GM21423 (cell line): ENCODE measurements at regions not wholly inside any gene's neighbourhood (a gene's known extent, or its start where the extent isn't known, plus 50 kb on each side); places are given as distances from the start of the nearest gene placed in this dataset.
A peak's percentile ranks its signal among the peaks of the same experiment; 100 is the strongest.

Experiments
- ATAC-seq: cut with Tn5 transposase; IDR thresholded peaks from one replicate; pipeline ENCODE4 v1.9.1; 2021; ENCODE audit warnings: mild to moderate bottlenecking, moderate library complexity; ENCODE audit not compliant: unreplicated experiment

DNA sequence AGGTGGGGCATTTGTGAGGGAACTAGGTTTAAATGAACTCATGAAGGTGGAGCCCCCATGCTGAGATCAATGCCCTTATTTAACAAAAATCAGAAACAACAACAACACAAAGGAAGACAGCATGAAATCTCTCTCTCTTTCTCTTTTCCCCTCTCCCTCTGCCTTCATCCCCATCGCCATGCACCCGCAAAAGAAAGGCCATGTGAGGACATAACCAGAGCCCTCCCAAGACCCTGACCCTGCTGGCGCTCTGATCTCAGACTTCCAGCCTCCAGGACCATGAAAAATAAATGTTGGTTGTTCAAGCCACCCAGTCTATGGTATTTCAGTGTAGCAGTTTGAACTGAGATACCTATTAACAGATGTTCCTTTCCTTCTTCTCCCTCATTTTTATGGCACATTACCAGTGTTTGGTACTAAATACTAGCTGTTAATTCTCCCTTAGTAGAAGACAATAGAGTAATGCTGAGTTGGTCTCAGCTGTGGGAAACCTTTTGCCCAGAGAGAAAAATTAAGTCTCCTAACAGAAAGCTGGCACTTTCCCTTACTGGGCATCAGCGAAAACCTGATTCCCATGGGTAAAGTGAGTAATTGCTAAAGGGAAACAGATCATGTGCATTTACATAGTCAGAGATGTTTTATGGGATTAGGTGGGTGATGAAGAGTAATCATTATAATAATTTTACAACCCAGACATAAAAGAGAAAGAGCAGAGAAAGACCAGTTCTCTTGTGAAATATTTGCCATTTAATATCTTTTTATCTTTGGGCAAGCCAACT lies 264.0 kb upstream of the PLEKHG7 start:
- no peak for ATAC-seq

DNA sequence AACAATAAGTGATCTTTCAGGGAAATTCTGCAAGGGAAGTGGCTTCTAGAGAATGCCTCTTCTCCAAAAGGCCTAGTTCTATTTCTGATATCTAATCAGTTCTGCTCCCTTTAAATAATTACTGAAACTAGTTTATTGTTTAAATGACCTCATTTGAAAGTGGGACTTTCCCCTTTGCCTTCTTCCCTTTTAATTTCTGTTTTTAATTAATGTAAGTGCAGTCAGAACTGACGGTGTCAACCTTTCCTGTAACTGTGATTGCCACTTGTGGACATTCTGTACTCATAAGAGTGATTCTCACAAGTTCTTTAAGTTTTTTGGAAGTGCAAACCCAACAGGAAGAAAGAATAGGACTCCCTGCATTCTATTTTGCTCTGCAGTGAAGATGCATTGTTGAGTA lies 265.3 kb upstream of the PLEKHG7 start:
- ATAC-seq = no peak

DNA sequence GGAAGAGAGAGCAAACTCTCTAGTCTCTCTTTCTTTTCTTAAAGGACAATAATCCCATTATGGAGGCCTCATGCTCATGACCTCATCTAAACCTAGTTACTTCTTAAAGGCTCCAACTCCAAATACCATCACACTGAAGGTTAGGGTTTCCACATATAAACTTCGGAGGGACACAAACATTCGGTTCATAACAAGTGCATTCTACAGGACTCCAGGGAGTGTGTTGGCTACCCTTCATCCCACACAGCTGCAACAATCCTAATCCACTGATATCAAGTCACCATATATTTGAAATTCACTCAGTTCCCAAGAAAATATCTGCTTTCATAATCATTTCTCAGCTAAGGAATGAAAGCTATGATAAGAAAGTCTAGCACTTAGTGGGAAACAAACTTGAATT lies 265.9 kb upstream of the PLEKHG7 start:
- ATAC-seq = no peak

DNA sequence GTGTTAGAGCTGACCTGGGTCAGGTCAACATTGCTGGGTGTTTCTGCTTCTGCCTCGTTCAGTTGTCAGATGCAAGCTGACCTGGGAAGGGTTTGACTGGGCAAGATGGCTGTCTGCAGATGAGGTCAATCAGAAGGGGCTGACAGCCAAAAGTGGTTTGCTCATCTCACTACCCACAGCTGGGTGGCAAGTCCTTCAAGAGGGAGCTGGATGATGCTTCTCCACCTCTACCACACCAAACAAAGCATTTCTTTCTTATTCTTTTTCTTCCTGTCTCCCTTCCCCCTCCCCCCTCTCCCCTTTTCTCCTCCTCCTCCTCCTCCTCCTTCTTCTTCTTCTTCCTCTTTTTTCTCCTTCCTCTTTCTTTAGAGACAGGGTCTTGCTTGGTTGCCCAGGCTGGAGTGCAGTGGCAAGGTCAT lies 268.2 kb upstream of the PLEKHG7 start:
- no peak for ATAC-seq

DNA sequence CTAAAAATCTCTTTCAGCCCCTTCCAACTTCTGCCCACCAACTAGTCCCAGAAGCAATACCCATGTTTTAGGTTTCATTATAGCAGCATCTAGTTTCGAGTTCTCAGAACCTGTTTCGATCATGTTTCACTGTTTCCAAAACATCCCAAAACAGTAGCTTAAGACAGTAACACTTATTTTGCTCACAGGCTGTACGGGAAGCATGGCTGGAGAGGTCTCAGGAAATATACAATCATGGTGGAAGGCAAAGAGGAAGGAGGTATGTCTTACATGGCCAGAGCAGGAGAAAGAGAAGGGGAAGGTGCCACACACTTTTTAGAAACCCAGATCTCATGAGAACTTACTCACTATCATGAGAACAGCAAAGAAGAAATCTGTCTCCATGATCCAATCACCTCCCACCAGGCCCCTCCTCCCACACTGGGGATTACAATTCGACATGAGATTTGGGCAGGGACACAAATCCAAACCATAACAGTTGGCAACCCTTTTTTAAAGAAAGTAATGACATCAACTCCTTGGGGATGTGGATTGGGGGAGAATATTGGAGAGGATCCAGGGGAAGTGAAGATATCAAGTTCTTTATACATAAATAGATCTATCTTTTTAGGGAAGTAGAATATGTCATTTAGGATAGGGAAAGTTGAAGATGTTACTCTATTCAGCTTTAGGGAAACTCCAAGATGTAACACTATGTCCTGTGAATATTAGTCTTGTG lies 269.9 kb upstream of the PLEKHG7 start:
- peak; percentile 66 for ATAC-seq

DNA sequence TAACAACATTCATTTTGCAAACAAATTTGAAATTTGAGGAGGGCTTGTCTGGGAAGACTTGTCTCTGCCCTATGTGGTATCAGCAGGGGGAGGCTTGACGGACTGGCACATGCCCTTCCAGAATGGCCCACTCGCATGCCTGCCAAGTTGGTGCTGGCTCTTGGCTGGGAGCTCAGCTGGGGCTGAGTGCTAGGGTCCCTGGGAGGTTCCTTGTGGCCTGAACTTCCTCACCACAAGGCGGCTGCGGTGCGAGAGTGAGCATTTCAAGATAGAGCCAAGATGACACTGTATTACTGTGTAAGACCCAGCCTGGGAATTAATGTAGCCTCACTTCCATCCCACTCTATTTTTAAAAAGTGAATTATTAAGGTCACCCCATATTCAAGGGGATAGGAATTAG lies 271.6 kb upstream of the PLEKHG7 start:
- peak; percentile 64 for ATAC-seq

DNA sequence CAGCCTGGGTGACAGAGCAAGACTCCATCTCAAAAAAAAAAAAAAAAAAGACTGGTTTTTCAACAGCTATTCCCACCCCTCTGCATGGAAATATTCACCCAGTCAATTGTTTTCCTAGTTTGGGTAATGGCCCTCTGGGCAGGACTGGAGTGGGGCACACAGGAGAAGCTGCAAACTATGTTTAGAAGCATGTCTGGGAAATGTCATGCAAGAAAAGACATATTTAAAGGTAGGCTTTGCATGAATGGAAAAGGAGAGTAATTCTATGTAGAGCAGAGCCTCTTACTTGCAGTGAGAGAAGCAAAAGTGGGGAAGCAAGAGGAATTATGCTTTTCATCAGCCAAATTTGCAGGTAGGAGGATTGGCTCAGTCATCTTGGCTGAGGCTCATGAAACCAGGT lies 276.5 kb upstream of the PLEKHG7 start:
- ATAC-seq = no peak

DNA sequence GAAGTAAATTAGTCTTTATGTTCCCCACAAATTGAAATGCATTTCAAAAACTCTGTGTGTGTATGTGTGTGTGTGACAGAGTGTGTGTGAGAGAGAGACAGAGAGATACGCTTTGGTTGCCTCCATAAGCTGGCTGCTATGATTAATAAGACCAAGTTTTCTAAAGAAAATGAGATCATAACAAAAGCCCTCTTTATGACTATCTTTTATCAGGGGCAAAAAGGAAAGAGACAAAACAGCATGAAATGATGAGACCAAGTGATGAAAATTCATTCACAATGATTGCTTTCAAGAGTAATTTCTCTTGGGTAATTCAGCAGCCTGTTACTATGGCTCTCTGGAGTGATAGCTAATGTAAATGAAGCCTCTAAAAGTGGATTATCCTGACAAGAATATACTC lies 277.6 kb upstream of the PLEKHG7 start:
- ATAC-seq = no peak

DNA sequence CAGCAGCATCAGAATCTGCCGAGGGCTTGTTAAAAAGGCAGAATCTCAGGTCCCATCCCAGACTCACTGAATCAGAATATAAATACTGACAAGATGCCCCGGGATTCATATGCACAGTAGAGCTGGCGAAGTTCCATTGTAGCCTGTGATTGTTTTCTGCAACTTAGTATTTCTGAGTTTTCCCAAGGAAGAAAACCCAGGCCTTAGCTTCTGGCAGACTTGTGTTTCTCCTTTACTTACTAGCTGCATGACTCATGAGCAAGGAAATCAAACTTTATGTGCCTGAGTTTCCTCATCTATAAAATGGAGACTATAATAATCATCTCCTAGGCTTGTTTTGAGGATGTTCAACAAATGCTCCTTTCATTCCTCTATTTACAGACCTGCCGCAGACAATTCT lies 278.5 kb upstream of the PLEKHG7 start:
- no peak for ATAC-seq

DNA sequence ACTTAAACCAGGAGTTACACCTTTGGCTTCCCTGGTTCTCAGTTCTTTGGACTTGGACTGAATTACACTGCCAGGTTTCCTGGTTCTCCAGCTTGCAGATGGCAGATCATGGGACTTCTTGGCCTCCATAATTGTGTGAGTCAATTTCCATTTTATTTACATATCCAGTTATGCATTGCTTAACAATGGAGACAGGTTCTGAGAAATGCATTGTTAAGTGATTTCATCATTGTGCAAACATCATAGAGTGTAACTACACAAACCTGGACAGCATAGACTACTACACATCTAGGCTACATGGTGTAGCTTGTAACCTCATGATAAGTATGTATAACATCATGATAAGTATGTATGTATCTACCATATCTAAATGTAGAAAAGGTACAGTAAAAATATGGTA lies 276.1 kb upstream of the BTG1 start:
- no peak for ATAC-seq

DNA sequence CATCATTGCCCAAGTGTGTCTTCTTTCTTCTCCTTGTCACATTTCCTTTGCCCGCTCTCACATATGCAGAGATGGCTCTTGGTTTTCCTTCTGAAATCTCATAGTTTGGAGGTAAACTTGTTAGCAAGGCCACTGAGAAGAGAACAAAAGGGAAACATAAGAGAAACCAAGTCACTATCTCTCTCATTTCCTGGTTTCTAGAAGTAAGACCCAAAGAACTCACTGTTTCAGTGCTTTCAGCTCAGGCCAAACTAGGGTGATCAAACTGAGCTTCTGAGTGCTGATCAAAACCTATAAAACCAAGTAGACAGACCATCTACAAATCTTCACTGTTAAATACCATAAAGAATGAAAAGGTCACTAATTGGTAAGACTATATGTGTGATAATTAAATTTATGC lies 275.4 kb upstream of the BTG1 start:
- ATAC-seq = no peak

DNA sequence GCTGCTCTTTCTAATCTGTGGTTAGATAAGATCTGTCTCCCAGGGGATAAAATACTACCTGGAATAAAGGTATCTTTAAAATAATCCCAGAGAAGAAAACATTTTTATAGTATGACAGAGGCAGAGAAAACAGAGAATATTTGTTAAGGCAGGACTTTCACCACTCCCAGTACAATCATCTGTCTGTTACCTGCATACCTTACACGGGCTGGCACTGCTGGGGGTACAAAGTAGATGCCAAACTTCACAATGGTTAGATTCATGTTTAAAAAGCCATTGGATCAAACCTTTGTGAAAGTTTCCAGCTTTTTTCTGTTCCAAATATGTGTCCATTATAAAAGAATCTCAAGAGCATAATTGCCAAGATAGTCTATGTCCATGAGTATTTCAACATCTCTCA lies 273.6 kb upstream of the BTG1 start:
- no peak for ATAC-seq

DNA sequence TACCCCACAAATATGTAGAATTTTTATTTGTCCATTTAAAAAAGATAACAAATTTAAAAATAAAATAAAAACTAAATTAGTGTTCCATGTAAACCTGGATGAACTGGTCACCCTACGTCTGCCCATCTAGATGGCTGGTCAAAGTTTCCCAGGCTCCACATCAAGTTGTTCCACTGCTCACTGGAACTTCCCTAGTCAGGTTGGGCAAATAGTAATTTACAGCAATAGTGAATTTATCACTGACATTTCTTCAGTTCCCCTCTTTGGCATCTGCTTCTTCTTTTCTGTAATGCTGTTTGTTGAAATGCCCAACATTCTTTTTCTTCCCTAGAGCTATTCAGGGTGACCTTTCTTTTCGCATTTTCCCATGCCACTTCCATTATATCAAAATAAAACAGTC lies 272.7 kb upstream of the BTG1 start:
- no peak for ATAC-seq

DNA sequence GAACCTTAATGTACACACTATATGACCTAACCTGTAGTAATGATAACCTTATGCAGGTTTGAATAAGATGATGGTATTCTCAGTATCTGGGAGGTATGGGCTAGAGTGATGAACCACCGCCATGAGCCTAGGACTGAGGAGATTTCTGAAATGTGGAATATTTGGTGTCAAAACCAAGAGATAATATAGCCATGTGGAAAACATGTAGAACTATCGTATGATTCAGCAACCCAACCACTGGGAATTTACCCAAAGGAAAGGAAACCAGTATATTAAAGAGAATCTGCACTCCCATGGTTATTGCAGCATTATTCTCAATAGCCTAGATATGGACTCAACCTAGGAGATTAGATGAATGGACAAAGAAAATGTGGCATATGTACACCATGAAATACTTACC lies 271.7 kb upstream of the BTG1 start:
- ATAC-seq = no peak

DNA sequence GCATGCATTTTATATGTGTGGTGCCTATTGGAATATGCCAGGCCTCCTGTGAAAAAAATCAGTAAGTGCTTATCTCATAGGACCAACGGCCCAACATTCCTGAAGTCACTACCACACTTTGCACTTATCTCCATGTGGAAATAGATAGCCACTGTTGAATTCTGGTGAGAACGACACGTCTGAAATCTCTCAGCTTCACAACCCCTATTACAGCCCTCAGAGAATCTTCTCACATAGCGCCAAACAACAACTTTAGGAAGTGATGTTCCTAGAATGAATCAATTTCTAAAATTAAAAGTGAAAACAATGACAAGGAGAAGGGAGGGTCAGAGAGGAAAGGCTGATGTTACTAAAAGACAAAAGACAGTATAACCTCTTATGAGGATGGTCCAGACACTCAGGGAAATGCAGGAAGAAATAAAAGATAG lies 270.8 kb upstream of the BTG1 start:
- no peak for ATAC-seq

DNA sequence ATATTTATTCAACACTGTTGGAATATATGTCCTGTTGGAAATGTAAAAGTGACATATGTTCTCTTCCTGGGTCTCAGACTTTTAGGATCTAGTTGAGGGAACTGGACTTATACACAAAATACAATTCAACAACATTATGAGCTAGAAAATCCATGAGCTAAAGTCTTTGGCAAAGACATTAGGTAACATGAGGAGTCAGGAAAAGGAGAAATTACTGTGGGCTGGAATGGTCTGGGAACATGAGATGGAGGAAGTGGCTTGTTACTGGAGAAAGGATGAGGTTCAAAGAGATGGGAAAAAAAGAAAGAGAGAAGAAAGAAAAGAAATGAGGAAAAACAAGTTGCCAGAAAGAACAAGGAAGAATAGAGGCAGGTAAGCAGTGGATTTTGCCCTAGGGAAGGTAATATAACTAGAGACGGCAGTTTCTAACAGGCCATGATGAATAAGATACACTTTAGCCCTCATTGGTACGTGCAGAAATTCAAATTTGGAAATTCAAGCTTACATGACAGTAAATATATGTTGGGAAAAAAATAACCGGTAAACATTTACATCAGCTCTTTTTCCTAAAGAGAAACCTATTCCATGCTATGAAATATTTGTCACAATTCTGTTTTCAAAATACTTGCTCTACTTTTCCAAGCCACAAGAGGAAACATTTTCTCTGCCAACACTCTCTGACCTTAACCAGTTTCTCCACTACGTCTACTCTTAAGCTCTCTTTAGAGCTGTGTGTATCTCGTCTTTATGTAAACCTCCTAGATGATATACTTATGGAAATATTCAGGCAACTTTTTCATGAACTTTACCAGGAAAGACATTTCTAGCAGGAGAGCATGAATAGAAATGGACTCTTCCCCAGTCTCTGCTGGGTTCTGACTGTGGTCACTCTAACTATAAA lies 268.8 kb upstream of the BTG1 start:
- ATAC-seq = no peak

DNA sequence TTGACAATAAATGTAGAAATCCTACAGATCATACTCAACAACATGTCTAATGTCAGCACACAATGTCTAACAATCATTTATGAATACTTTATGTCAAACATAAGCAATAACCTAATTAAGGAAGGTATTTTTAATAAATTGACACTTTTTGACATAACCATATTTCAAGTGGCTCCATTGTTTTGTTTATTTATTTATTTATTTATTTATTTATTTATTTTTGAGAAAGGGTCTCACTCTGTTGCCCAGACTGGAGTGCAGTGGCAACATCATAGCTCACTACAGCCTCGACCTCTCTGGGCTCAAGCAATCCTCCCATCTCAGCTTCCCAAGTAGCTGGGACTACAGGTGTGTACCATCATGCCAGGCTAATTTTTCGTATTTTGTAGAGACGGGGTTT lies 267.6 kb upstream of the BTG1 start:
- ATAC-seq = no peak

DNA sequence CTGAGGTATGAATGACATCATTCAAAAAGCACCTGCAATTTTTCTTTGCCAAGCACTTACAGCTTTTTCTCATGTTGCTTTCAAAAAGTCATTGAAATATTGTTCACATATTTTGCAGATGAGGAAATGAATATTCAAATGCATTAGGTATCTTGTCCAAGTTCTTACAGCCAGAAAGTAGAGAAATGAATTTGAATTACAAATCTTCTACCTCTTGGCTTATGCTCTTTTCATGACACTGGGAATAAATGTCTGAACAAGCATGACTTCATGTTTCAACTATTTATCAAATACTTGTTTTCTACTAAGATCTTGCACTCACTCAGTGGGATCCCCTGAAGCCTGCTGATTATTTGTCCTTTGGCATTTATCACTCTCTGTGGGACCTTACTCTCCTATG lies 267.2 kb upstream of the BTG1 start:
- ATAC-seq = no peak

DNA sequence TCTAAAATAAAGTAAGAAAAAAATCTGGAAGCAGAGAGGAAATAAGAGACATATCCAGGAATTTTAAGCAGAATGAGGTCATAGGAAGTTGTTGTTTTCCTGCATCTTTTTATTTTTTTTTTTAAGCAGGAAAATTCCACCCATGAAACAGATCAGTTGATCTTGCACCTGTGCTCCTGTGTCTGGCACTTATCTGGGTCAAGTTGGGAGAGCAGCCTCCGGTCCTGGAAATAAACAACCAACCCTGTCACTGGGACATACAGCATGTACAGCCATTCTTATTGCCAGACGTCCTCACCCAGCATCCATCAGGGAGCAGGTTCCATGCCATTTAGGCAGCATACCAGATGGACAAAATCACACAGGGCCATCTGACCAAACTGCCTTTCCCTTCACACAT lies 266.0 kb upstream of the BTG1 start:
- ATAC-seq = no peak

DNA sequence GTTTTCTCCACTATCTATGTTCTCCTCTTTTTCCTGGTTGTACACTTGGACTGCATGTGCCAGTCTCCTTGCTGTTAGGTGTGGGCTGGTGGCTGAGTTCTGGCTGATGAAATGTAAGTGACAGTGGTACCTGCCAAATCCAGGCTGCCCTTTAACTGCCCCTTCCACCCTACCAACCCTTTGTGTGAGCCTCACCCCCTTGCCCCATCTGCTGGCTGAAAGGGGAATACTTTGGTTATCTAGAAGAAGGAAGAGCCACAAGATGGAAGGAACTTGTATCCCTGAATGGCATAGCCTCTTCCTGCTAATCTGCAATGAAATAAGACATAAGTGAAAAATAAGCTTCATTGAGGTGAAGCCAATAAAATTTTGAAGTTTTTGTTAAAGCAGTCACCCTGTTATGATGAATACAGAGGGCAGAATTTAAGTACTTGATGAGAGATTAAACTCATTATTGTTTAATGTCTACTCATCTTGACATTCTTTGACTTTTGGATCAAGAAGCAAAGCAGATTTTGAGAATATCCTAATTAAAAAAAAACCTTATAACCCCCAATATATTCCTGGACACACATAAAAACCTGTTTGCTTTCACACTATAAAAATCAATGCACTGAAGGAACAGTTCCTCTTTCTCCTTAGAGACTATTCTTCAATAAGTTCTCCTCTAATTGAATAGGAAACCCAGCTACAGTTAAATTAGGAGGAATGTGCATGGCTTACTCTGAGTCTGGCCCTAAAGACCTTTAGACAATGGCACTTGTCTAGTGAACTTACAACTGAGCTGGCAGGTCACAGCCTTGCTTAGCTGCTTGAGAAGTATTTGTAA lies 262.6 kb upstream of the BTG1 start:
- ATAC-seq = no peak
